Activated T-cell treated with anti-CD3 and anti-CD28 coated beads for 24 hours (primary cell): ENCODE measurements at regions not wholly inside any gene's neighbourhood (a gene's known extent, or its start where the extent isn't known, plus 50 kb on each side); places are given as distances from the start of the nearest gene placed in this dataset.
"Not testable (repeated sequence)": the region's sequence is repeated elsewhere in the genome, so short reads cannot be mapped to it uniquely, and the experiment has no call there.

Source experiments
- DNase-seq: peaks from one replicate; pipeline ENCODE4 v3.0.0-alpha.2; 2020; ENCODE audit warnings: low read depth

DNA sequence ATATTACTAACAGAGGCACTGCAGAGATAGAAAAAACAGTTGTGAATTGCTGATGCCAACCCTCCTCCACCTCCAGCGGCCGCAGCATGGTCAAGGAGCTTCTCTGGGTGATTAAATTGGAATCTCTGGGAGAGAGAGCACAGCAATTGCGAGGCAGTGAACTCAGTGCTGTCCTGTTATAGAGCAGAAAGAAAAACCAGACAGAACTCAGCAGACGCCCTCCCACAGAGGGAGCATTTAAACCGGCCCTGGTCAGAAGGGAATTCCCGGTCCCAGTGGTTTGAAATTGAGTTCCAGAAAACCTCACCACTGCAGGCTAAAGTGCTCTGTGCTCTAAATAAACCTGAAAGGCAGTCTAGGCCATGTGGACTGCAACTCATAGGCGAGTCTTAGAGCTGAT lies 175.4 kb downstream of the SQOR start:
- DNase-seq, result no peak

DNA sequence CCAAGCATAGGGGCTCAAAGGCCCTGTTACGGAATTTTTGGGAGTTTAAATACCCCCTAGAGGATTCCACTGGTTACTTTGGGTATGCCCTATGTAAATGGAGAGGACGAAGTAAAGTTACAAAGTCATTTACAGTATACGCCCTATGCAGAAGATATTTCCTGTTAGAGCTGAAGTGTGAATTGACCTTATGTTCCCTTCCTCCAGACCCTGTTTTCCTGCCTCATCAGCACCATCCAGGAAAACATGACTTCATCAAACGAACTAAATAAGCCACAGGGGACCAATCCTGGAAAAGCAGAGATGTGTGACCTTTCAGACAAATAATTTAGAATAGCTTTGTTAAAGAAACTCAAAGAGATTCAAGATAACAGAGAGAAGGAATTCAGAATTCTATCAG lies 177.4 kb downstream of the SQOR start:
- no peak for DNase-seq

DNA sequence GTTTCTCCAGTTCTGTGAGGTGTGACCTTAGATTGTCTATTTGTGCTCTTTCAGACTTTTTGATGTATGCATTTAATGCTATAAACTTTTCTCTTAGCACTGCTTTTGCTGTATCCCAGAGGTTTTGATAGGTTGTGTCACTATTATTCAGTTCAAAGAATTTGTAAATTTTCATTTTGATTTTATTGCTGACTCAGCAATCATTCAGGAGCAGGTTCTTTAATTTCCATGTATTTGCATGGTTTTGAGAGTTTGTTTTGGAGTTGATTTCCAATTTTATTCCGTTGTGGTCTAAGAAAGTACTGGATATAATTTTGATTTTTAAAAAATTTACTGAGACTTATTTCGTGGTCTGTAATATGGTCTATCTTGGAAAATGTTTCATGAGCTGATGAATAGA lies 182.7 kb downstream of the SQOR start:
- DNase-seq, result not testable (repeated sequence)

DNA sequence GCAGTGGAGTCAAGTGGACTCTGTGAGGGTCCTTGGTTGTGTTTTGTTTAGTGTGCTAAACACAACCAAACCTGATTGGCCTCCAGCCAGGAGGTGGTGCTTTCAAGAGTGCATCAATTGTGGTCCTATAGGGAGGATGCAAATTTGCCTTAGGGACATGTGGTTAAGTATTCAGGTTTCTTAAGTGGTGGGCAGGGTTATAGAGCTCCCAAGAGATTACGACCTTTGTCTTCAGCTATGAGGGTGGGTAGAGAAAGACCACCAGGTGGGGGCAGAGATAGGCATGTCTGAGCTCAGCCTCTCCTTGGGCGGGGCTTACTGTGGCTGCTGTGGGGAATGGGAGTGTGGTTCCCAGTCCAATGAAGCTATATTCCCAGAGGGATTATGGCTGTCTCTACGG lies 186.6 kb downstream of the SQOR start:
- no peak for DNase-seq

DNA sequence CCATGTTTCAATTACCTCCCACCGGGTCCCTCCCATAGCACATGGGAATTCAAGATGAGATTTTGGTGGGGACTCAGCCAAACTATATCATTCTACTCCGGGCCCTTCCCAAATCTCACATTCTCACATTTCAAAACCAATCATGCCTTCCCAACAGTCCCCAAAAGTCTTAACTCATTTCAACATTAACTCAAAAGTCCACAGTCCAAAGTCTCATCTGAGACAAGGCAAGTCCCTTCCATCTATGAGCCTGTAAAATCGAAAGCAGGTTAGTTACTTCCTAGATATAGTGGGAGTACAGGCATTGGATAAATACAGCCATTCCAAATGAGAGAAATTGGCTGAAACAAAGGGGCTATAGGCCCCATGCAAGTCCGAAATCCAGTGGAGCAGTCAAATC lies 188.1 kb downstream of the SQOR start:
- DNase-seq, result not testable (repeated sequence)

DNA sequence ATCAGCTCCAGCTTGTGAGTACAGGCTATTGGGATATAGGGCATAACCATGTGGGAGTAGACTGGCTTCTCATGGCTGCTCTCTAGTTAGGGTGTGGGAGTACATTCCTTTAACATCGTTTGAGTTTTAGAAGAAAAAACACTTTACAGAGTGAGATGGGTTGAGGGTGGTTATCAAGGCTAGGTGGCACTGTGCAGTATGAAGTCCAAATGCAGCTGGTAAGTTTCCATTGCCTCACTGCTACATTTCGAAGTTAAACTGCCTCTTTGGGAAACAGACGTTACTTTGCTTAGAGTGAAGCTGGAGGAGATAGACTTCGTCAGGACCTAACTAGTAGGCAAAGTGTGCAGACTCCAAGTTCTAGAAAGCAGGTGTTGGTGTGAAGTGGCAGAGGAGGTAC lies 192.4 kb downstream of the SQOR start:
- DNase-seq, result no peak

DNA sequence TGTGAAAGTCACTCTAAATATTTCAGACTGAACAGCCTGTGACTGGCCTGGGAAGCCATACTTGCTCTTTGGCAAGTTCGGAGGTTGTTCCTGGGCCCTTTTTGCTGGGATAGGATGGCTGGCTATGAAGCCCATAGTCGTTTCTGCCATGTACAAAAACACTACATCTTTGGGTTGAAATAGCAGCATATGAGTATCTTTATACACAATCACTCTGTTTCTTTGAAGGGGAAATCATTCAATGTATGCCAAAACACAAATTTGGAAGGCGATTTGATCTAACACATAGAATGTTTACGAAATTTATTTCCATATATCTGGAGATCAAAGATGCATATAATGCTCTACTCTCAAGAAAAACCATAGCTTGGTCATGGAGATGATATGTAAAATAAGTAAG lies 192.9 kb downstream of the SQOR start:
- DNase-seq, result no peak

DNA sequence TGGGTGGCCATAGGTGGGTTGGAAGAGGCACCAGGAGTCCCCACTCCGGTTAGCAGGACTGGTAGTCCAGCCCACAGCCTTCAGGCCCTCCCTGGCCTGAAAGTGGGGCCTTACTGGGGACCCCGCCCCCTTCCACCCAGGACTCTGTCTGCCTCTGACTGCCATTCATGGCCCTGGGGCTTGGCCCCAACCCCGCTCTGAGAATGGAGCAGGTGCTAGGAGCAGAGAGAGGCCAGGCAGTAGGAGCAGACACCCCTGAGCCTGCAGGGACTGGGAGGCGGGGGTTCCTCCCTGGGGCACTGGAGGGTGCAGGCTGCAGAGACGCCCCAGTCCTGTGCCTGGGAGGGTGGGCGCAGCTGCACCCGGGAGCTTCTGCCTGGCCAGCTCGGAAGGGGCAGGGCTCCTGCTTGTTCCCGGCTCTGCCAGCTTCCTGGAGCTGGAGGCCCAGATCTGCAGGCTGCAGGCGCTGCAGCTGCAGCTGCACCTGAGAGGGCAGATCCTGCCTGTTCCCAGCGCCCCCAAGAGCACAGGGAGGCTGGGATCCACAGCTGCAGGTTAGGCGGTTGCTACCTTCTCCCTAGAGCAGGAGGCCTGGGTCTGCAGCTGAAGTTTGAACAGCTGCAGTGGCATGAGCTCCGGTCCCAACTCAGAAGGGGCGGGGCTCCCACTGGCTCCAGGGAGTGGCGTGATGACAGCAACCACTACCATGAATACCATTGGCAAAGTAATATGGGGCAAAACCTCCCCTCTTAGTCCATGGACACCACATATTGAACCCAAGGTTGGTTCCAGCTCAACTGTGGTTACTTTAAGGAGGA lies 194.7 kb downstream of the SQOR start:
- DNase-seq, result no peak

DNA sequence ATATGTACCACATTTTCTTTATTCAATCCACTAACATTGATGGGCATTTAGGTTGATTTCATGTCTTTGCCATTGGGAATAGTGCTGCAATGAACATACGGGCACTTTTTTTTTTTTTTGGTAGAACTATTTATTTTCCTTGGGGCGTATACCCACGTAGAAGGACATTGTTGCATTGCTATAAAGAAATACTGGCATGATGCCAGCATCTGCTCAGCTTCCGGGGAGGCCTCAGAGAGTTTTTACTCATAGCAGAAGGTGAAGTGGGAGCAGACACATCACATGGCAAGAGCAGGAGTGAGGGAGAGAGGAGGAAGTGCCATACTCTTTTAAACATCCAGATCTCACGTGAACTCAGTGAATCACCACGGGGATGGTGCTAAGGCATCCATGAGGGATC lies 197.0 kb downstream of the SQOR start:
- DNase-seq, result no peak

DNA sequence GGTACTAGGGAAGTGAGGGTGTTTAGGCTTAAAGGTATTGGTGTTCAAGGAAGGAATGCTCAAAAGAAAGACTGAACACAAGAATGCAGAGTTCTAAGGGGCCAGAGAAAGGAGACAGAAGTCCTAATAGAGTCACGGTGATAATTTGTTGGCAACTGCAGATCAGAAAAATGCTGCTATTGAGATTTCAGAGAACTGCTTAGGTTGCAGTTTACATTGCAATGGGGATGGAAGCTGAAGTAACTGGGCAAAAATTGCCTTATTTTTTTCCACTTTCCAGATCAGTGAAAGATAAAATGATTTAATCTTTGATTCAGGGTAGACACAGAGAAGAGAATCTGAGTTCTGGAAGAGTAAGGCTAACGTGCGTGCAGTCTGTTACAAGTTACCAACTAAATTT lies 199.8 kb downstream of the SQOR start:
- no peak for DNase-seq

DNA sequence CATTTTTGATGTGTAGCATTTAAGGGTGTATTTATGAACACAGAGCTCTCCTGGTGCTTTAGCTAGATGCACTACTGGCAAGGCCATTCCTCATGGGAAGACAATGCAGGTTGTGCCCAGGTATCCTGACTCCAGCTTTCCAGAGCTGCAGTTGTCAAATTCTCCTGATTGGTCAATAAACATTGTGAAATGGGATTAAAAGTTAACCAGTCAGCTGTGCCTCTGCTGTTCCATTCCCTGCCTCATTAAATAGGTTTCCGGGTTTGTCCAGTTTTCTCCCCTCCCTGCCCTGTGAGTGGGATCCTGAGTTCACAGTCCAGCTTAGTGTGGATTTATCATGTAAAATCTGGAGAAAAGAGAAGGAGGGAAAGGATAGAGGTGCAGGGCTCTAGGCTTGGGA lies 207.3 kb downstream of the SQOR start:
- DNase-seq, result no peak

DNA sequence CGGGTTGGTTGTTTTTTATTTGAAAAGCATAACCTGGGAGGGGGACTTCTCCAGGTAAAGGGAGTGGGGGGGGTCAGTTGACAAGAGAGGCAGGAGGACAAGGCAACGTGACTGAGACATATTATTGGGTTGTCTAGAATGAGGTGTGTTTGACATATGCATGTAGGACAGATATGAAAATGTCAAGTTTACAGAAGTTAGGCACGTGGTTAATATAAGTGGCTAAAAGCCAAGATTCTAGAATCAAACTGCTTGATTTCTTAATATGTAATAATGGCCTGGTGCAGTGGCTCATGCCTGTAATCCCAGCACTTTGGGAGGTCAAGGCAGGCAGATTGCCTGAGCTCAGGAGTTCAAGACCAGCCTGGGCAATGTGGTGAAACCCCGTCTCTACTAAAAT lies 212.8 kb downstream of the SQOR start:
- no peak for DNase-seq

DNA sequence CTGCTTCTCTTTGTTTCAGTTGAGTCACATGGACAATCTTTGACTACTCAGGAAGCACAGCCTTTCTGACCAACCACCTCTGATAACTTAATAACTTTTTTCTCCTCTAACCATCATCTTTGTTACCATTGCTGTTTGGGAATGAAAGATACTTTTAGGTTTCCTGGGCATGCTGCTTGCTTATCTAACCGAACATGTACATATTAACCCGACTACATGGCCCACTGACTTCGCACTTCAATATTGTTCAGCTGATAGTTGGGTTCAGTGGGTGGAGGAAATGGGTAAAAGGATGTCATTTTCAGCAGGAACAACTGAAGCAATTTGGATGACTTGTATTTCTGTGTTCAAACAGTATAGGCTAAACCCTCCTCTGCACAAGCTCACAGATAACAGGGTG lies 214.3 kb downstream of the SQOR start:
- no peak for DNase-seq

DNA sequence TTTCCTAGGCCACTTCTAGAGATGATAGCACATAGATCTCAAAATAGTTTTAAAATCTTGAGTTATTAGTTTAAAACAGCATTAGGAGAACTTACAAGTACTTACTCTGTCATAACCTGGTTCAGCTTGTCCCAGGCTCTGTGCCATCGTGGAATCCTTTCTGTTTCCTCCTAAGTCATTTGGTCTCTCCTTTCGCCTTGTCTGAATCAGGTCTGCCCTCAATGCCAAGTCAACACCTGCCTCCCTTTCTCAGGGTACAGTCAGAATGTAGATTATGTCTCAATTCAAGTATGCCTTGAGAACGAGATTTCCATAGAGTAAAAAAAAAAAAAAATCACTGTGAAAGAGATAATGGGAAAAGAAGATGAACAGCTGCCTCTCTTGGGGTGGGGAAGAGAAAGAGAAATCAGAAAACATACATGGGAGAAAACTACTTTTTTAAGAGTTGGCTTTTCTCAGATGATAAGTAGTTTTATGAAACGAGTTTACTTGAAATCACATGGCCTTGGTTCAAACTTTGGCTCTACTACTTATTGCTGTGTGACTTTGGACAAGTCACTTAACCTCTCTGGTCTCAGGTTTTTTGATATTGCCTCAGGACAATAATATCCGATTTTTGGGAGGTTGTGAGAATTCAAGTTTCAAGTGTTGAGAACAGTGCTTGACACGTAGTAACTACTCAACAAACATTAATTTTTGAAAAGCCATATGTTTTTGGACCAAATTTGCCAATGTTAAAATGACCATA lies 219.8 kb downstream of the SQOR start:
- DNase-seq, result no peak

DNA sequence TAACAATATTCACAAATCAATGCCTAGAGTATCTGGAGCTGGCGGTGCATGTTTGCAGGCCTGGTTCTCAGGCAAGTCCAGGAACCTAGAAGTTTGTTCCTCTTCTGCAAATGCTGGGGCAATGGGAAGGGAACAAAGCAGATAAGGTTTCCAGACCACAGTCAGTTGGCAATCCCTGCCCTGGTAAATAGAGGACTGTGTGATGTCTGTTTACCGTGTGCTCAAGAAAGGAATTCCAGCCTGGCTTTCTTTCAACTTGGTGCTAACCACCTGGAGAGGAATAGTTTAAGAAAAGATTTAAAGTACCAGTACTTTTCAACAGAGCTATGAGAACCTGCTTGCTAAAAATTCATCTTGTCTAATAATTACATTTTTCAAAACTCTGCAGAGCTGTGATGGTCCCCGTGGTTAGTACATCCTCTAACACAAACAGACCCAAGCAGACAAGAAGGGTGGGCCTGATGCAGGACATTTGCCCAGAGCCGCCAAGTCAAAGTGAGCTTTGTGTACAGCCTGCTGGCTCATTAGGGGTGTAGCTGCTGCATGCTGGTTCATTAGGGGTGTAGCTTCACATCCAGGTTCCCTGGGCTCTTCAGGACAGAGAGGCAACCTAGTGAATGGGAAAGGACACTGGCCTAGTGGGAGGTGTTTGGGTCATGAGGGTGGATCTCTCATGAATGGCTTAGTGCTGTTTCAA lies 220.5 kb downstream of the SQOR start:
- DNase-seq, result no peak

DNA sequence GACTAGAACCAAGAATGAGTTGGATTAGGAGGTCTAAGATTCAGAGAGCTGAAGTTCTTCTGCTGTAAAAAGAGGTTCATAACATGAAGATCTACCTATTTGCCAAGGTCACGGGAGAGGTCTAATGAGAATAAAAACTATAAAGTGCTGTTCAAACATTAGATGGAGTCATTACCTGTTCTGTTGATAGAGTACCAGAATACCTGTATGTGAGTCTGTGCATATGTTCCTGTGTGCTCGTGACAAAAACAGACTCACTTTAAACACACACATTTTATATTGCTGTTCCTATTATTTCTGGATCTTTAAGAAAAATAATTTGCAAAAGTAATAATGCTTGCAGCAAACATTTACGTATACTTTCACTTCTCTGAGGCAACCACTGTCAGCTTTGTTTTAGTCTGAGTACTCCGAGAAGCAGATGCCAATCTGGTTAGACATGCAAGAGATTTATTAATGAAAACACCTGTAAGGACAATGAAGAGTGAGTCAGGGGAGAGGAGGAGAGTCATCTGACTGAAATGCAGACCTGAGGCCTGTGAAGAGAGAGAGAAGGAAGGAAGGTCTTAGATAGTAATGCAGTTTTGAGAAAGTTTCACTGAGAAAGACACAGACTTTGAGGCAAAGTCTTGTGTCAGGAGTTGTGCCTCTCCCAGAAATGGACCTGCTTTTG lies 221.2 kb downstream of the SQOR start:
- no peak for DNase-seq

DNA sequence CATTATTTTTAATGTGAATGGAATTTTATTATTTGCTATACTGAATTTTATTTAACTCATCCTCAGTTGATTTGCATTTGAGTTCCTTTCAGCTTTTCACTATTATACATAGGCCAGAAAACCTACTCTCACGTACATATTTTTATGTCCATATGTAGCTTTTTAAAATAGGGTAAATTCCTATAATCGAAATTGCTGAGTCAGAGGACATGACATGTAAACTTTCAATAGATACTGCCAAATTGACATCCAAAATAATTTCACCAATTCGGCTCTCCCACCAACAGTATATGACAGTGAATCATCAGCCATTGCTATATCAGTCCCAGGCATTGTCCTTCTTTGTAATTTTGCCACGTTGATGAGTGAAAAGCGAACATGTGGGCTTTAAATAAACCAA lies 222.5 kb downstream of the SQOR start:
- DNase-seq, result no peak

DNA sequence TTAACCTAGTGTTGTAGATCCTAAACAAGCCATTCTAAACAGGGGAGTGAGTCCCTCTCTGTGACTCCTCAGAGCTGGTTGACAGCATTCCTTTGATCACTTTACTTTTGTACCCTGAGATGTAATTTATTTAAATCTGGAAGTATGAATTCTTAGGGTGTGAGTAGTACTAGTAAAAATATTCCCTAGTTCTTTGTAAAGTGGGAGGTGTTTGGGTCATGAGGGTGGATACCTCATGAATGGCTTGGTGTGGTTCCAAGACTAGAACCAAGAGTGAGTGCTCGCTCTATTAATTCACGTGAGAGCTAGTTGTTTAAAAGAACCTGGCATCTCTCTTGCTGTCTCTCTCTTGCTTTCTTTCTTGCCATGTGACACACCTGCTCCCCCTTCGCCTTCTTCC lies 223.7 kb downstream of the SQOR start:
- no peak for DNase-seq

DNA sequence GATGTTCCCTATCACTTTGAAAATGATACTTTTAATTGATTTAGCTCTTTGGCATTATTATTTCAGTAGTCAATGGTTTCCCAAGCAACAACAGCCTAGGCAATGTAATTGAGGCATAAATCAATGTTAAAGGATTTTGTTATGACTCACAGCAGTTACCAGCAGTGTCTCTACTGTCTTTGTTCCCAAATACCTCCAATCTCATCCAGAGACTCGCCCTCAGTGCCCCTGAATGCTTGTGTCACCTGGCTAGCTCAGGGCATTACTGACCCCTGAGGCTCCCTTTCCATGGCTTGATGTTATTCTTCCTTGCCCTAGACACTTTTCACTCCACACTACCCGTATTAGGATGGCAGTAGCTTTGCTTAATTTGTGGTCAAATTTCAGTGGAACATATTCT lies 227.2 kb downstream of the SQOR start:
- DNase-seq, result no peak

DNA sequence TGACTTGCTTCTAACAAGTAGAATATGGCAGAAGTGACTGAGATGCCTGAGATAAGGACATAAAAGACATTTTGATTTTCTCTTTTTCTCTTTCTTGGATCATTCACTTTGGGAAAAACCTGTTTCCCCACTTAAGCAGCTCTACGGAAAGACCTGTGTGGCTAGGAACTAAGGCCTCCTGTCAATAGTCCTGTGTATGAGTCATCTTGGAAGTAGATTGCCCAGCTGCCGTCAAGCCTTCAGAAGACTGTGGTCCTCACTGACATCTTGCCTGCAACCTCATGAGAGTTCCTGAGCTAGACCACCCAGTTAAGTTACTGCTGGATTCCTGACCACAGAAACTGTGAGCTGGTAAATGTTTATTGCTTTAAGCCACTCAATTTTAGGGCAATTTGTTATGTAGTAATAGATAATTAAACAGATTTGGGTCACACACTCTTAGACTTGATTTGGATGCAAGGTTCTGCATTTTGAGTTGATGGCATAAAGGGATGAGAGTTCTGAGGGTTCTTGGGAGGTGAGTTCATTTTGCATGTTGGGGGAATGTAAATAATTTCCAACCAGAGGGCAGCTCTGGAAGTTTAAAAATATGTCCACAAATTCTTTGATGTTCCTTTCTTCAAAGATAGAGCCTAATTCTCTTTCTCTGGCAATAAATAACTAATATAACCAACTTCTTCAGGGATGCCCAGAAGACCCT lies 229.2 kb downstream of the SQOR start:
- no peak for DNase-seq

DNA sequence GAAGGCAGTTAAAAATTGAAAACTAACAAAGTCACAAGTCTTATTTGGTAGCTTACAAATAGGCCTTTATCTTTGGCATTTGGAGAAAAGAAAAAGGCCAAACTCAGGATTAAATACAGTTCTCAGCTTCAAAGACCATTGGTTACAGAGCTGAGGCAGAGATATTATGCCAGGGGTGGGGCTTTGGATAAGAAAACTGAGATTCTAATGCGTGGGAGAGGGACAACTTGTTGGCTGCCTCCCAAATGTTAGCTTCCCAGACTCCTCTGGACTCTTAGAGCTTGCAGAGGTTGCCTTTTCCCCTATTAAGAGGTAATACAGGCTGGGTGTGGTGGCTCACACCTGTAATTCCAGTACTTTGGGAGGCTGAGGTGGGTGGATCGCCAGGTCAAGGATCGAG lies 231.8 kb downstream of the SQOR start:
- DNase-seq, result no peak

DNA sequence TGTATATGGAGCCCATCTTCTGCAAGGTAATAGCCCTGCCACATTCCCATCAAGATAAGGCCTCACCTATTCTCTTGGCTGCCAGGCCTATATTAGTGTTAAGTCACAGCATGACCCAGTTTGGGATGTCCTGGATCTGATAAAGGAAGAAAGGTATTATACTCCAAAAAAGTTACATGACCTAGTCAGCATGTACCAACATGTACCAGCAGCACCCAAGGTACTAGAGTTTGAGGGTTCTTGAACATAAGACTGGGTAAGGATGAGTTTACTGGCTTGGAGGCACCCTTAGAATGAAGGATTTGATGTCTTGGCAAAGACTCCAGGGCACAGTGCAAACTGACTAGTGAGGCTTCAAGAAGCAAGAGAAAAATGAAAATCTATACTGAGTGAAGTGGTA lies 232.5 kb downstream of the SQOR start:
- DNase-seq, result no peak
